Stimulated activated naive CD8-positive, alpha-beta T cell treated with anti-CD3 and anti-CD28 coated beads, Interleukin-15, Interleukin-2, amounts not matched to agents 100 ng/mL and 50 ng/mL, for 24 hours (primary cell): ENCODE measurements at regions not wholly inside any gene's neighbourhood (a gene's known extent, or its start where the extent isn't known, plus 50 kb on each side); places are given as distances from the start of the nearest gene placed in this dataset.

ENCODE experiments used
- H3K27ac Mint-ChIP-seq: one replicate; pipeline ENCODE4 v1.8.0; 2021; ENCODE audit warnings: mild to moderate bottlenecking, mixed read lengths
- H3K27me3 Mint-ChIP-seq: one replicate; pipeline ENCODE4 v1.8.0; 2021; ENCODE audit warnings: mixed read lengths
- H3K36me3 Mint-ChIP-seq: one replicate; pipeline ENCODE4 v1.8.0; 2021; ENCODE audit warnings: low read depth, mixed read lengths
- H3K4me1 Mint-ChIP-seq: one replicate; pipeline ENCODE4 v1.8.0; 2021; ENCODE audit warnings: low read depth, mixed read lengths
- H3K4me3 Mint-ChIP-seq: one replicate; pipeline ENCODE4 v1.8.0; 2021; ENCODE audit warnings: mild to moderate bottlenecking, mixed read lengths
- H3K9me3 Mint-ChIP-seq: one replicate; pipeline ENCODE4 v1.8.0; 2021; ENCODE audit warnings: mixed read lengths

- Mint-ChIP-seq H3K27ac (no peak overlapping the region), H3K9me3 (peaks cover 7% of the 10 kb centered on the region), H3K4me1 (no peaks in the 10 kb centered on the region), H3K27me3 (no peaks in the 10 kb centered on the region), H3K4me3 (no peak overlapping the region), H3K36me3 (no peaks in the 10 kb centered on the region)
Observed at GRCh38 chr12:115332945-115333344, 649.0 kb upstream of the TBX3 start.

DNA sequence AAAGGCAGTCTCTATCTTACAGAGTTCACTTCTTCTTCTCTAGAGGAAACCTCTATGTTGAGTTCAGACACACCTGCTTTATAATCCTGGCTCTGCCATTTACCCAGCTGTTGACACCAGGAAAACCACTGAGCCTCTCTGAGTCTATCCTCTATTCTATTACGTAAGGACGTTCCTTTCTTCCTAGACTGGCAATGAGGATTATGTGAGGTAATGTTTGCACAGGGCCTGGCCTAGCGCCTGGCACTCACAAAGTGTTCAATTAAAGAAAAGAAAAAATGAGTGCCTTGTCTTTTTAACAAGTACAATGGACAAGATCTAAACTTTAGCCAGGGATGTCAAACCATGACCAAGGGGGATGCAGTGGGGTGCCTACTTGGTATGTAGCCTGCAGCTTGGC lies 641.9 kb upstream of the TBX3 start:
- no peak overlapping the region for H3K27ac Mint-ChIP-seq
- no peak overlapping the region for H3K4me3 Mint-ChIP-seq
- peaks cover 7% of the 10 kb centered on the region for H3K9me3 Mint-ChIP-seq
- H3K4me1 Mint-ChIP-seq = no peaks in the 10 kb centered on the region
- H3K36me3 Mint-ChIP-seq = no peaks in the 10 kb centered on the region
- H3K27me3 Mint-ChIP-seq = no peaks in the 10 kb centered on the region

- Mint-ChIP-seq H3K36me3 (no peaks in the 10 kb centered on the region), H3K4me1 (no peaks in the 10 kb centered on the region), H3K27me3 (no peaks in the 10 kb centered on the region), H3K9me3 (peaks cover 7% of the 10 kb centered on the region), H3K27ac (no peak overlapping the region), H3K4me3 (no peak overlapping the region)
Observed at GRCh38 chr12:115324949-115325593, 641.1 kb upstream of the TBX3 start.

DNA sequence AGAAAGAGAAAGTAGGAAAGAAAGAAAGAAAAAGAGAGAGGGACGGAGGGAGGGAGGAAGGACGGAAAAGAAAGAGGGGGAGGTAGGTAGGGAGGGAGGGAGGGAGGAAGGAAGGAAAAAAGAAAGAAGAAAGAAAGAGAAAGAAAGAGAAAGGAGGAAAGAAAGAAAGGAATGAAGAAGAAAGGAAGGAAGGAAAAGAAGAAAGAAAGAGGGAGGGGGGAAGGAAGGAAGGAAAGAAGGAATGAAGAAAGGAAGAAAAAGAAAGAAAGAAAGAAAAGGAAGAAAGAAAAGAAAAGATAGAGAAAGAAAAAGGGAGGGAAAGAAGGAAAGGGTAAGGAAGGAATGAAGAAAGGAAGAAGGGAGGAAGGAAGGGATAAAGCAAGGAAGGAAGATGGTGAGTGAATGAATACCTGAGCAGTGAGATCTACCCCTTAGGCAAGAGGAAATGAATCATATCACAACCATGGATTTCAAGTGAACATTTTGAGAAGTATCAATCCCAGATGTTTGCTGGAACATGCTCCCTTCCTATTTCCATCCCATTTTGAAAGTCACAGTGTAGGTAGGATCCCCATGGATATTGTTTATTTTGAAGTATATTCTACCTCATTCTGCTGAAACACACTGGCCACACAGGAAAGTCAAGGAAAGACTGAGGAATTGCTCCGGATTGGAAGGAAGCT lies 639.4 kb upstream of the TBX3 start:
- H3K4me3 Mint-ChIP-seq = no peak overlapping the region
- H3K36me3 Mint-ChIP-seq = no peaks in the 10 kb centered on the region
- H3K27ac Mint-ChIP-seq = no peak overlapping the region
- no peaks in the 10 kb centered on the region for H3K27me3 Mint-ChIP-seq
- peaks cover 7% of the 10 kb centered on the region for H3K9me3 Mint-ChIP-seq
- no peaks in the 10 kb centered on the region for H3K4me1 Mint-ChIP-seq

- H3K4me3 Mint-ChIP-seq = no peak overlapping the region
- H3K27me3 Mint-ChIP-seq = no peaks in the 10 kb centered on the region
- H3K27ac Mint-ChIP-seq = no peak overlapping the region
- no peaks in the 10 kb centered on the region for H3K4me1 Mint-ChIP-seq
- no peaks in the 10 kb centered on the region for H3K36me3 Mint-ChIP-seq
- peaks cover 7% of the 10 kb centered on the region for H3K9me3 Mint-ChIP-seq
Observed at GRCh38 chr12:115322275-115322674, 638.3 kb upstream of the TBX3 start.

GRCh38 chr12:115320967-115321366 lies 637.0 kb upstream of the TBX3 start:
- no peaks in the 10 kb centered on the region for H3K27me3 Mint-ChIP-seq
- H3K4me1 Mint-ChIP-seq = no peaks in the 10 kb centered on the region
- H3K9me3 Mint-ChIP-seq = peaks cover 7% of the 10 kb centered on the region
- H3K36me3 Mint-ChIP-seq = no peaks in the 10 kb centered on the region
- no peak overlapping the region for H3K4me3 Mint-ChIP-seq
- H3K27ac Mint-ChIP-seq = no peak overlapping the region

GRCh38 chr12:115320451-115320850 lies 636.5 kb upstream of the TBX3 start:
- H3K9me3 Mint-ChIP-seq = peaks cover 7% of the 10 kb centered on the region
- H3K4me1 Mint-ChIP-seq = no peaks in the 10 kb centered on the region
- H3K36me3 Mint-ChIP-seq = no peaks in the 10 kb centered on the region
- H3K27ac Mint-ChIP-seq = no peak overlapping the region
- H3K4me3 Mint-ChIP-seq = no peak overlapping the region
- no peaks in the 10 kb centered on the region for H3K27me3 Mint-ChIP-seq

DNA sequence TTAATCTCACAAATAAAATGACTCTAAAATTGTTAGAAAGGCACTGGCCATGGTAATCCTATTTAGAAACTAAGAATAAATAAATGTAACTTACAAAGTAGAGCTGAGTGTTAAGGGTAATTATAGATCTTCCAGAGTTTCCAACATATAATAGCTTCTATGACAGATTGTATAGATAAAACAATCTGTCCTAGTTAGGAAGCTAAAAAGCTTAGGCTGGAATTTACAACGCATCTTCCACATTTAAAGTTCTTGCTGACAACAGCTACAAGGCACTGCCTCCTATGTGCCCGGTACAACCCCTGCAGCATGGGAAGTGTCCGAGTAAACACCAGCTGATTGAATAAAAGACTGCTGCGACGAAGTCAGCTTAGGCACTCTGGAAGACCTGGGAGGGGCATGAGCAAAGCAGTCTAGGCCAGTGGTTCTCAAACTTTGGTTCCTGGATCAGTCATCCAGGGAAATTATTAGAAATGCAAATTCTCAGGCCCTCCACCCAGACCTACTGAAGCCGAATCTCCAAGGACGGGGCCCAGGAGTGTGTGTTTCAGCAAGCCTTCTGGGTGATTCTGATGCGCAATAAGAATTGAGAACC lies 635.6 kb upstream of the TBX3 start:
- Mint-ChIP-seq H3K4me3 (no peak overlapping the region), H3K4me1 (no peaks in the 10 kb centered on the region), H3K9me3 (peaks cover 7% of the 10 kb centered on the region), H3K36me3 (no peaks in the 10 kb centered on the region), H3K27me3 (no peaks in the 10 kb centered on the region), H3K27ac (no peak overlapping the region)

DNA sequence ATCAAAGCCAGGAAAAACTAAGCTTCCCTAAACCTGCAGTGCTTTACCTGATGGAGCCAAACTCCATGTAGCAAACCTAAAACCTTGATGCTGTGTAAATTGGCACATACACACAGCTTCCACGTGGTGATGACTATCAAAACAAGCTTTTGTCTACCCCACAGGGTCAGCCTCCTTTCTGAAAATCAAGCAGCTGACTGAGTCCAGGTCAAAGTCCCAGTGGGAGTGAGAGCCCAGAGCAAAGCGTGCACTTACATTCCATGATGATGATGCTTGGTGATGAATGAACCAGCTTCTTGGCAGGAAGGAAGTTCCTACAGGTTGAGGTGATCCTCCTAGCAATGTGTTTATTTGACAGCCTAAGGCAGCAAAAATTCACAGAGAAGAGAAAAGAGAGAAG lies 630.0 kb upstream of the TBX3 start:
- Mint-ChIP-seq H3K4me1 (no peaks in the 10 kb centered on the region), H3K4me3 (no peak overlapping the region), H3K9me3 (peaks cover 4% of the 10 kb centered on the region), H3K27me3 (peaks cover 5% of the 10 kb centered on the region), H3K36me3 (no peaks in the 10 kb centered on the region), H3K27ac (no peak overlapping the region)

DNA sequence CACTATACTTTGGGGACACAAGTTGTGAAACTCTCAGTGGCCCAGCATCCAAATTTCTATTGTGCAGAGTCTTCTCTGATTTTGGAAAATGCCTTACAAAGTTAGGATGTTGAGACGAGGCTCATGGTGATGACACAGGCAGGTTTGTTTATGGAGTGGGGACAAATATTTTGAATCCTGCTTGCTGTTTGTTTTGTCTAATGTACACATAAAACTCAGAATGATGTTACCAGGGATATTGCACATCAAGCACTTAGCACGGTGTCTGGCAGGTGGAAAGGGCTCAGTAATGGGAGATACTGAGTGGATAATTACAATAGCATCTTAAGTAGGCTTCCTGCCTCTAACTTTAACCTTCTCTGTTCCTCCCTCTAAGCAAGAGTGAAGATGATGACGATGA lies 628.9 kb upstream of the TBX3 start:
- H3K4me3 Mint-ChIP-seq = no peak overlapping the region
- H3K27me3 Mint-ChIP-seq = peaks cover 5% of the 10 kb centered on the region
- H3K4me1 Mint-ChIP-seq = no peaks in the 10 kb centered on the region
- no peak overlapping the region for H3K27ac Mint-ChIP-seq
- H3K9me3 Mint-ChIP-seq = peaks cover 4% of the 10 kb centered on the region
- H3K36me3 Mint-ChIP-seq = no peaks in the 10 kb centered on the region

GRCh38 chr12:115311875-115312274 lies 627.9 kb upstream of the TBX3 start:
- Mint-ChIP-seq H3K36me3 (no peaks in the 10 kb centered on the region), H3K4me3 (no peak overlapping the region), H3K4me1 (no peaks in the 10 kb centered on the region), H3K27me3 (peaks cover 5% of the 10 kb centered on the region), H3K9me3 (peaks cover 4% of the 10 kb centered on the region), H3K27ac (no peak overlapping the region)

GRCh38 chr12:115308918-115309317 lies 624.9 kb upstream of the TBX3 start:
- Mint-ChIP-seq H3K27ac (no peak overlapping the region), H3K4me3 (no peak overlapping the region), H3K36me3 (no peaks in the 10 kb centered on the region), H3K4me1 (no peaks in the 10 kb centered on the region), H3K9me3 (no peaks in the 10 kb centered on the region), H3K27me3 (no peaks in the 10 kb centered on the region)

GRCh38 chr12:115306380-115306779 lies 622.4 kb upstream of the TBX3 start:
- H3K27ac Mint-ChIP-seq = no peak overlapping the region
- no peak overlapping the region for H3K4me3 Mint-ChIP-seq
- no peaks in the 10 kb centered on the region for H3K27me3 Mint-ChIP-seq
- no peaks in the 10 kb centered on the region for H3K36me3 Mint-ChIP-seq
- no peaks in the 10 kb centered on the region for H3K4me1 Mint-ChIP-seq
- H3K9me3 Mint-ChIP-seq = peaks cover 4% of the 10 kb centered on the region

DNA sequence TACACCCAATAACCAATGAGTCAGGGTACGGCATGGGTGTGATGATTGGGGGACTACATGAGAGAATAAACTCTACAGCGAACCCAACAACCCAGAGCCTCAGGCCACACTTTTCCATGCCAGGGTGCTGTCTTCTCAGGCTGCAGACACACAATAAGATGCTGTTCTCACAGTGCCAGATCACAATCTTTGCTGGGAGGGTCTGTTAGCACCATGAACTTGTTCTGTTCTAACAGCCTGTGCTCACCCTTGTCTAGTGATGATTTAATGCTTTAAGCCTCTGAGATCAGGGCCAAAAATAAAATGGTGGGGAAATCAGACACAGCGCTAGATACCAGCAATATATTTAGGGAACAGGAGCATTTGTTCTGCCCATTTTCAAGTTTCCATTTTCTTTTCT lies 621.9 kb upstream of the TBX3 start:
- peaks cover 4% of the 10 kb centered on the region for H3K9me3 Mint-ChIP-seq
- no peak overlapping the region for H3K27ac Mint-ChIP-seq
- H3K36me3 Mint-ChIP-seq = no peaks in the 10 kb centered on the region
- H3K4me3 Mint-ChIP-seq = no peak overlapping the region
- H3K4me1 Mint-ChIP-seq = no peaks in the 10 kb centered on the region
- no peaks in the 10 kb centered on the region for H3K27me3 Mint-ChIP-seq

- no peak overlapping the region for H3K4me3 Mint-ChIP-seq
- no peaks in the 10 kb centered on the region for H3K27me3 Mint-ChIP-seq
- H3K4me1 Mint-ChIP-seq = no peaks in the 10 kb centered on the region
- H3K36me3 Mint-ChIP-seq = no peaks in the 10 kb centered on the region
- no peak overlapping the region for H3K27ac Mint-ChIP-seq
- H3K9me3 Mint-ChIP-seq = peaks cover 4% of the 10 kb centered on the region
Observed at GRCh38 chr12:115305275-115305674, 621.3 kb upstream of the TBX3 start.
